ENCODE measurements at regions not wholly inside any gene's neighbourhood (a gene's known extent, or its start where the extent isn't known, plus 50 kb on each side); places are given as distances from the start of the nearest gene placed in this dataset.

DNA sequence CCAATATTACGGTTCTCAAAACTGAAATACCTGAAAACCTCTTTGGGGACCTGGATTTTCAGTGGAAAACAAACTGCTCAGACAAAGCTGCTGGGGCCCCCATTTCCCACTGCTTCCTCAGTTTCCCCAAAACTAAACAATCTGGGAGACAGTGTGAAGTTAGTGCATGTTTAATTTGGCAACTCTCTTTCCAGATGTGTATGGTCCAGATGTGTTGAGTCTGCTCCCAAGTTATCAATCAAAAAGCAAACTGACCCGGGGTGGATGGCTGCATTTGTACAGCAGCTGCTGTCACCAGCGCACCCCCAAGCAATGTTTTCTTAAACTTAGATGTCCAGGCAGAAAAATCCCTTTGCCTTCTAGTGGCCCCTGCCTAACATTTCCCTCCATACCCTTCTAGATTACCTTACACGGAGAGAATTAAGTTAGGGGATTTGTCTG lies 136.9 kb downstream of the COPS8 start:
- TF ChIP-seq CTCF (IDR thresholded peaks at IDR 0.05) = no peak
- no peaks in the 10 kb centered on the region for H3K36me3 ChIP-seq (ENCODE audit: control insufficient read depth, insufficient read depth, low read length)
- H3K4me1 ChIP-seq = no peaks in the 10 kb centered on the region
- no peak overlapping the region for H2AFZ ChIP-seq
- no peak overlapping the region for H3K9ac ChIP-seq
- H3K79me2 ChIP-seq = no peaks in the 10 kb centered on the region
- H3K4me2 ChIP-seq (ENCODE audit: low read length) = no peak overlapping the region
- no peak overlapping the region for H3K4me3 ChIP-seq (ENCODE audit: low read depth, low read length)
- H3K9me3 ChIP-seq (ENCODE audit: control insufficient read depth, low read length) = no peaks in the 10 kb centered on the region
- no peak overlapping the region for H3K27ac ChIP-seq
- H3K27me3 ChIP-seq (ENCODE audit: control insufficient read depth, insufficient read depth, low read length) = no peaks in the 10 kb centered on the region

DNA sequence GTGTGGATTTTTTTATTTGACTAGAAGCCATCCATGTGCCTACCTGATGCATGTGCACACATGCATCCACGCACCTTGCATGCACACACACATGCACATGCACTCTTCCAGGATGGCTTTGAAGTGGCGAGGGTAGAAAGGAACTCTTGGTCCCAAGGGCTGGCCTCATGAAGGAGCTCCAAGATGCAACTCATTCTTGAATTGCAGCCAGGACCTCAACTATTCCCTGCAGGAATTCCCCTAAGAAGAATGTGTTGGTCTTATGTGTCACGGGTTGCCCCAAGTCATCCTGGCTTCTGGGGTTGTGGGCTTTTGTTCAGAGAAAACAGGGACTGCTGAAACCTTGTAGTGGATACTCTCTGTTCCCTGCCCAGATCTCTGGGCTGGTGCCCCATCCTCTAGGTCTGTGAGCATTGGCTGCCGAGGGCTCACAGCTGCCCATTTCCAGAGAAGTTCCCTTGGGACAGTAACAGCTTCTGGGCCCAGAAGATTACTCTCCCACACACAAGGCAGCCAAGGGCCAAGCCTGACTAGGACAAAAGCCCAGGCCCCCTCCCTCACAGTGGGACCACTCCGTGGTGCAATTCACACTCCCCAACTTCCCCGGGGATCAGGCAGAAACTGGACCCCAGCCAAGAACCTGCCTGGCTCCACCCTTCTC lies 137.6 kb downstream of the COPS8 start:
- Histone ChIP-seq H3K79me2 (no peaks in the 10 kb centered on the region), H3K36me3 (ENCODE audit: control insufficient read depth, insufficient read depth, low read length) (no peaks in the 10 kb centered on the region), H2AFZ (no peak overlapping the region), H3K9ac (no peak overlapping the region), H3K27ac (no peak overlapping the region), H3K27me3 (ENCODE audit: control insufficient read depth, insufficient read depth, low read length) (no peaks in the 10 kb centered on the region), H3K9me3 (ENCODE audit: control insufficient read depth, low read length) (no peaks in the 10 kb centered on the region), H3K4me2 (ENCODE audit: low read length) (no peak overlapping the region), H3K4me1 (no peaks in the 10 kb centered on the region), H3K4me3 (ENCODE audit: low read depth, low read length) (no peak overlapping the region)
- no peak for TF ChIP-seq CTCF (IDR thresholded peaks at IDR 0.05)

- no peak overlapping the region for H3K4me2 ChIP-seq (ENCODE audit: low read length)
- H3K36me3 ChIP-seq (ENCODE audit: control insufficient read depth, insufficient read depth, low read length) = no peaks in the 10 kb centered on the region
- H3K27me3 ChIP-seq (ENCODE audit: control insufficient read depth, insufficient read depth, low read length) = no peaks in the 10 kb centered on the region
- no peaks in the 10 kb centered on the region for H3K4me1 ChIP-seq
- H3K79me2 ChIP-seq = no peaks in the 10 kb centered on the region
- H3K4me3 ChIP-seq (ENCODE audit: low read depth, low read length) = no peak overlapping the region
- H3K27ac ChIP-seq = no peak overlapping the region
- no peak overlapping the region for H2AFZ ChIP-seq
- TF ChIP-seq CTCF (IDR thresholded peaks at IDR 0.05) = no peak
- H3K9ac ChIP-seq = no peak overlapping the region
- H3K9me3 ChIP-seq (ENCODE audit: control insufficient read depth, low read length) = no peaks in the 10 kb centered on the region
Measured at GRCh38 chr2:237227190-237227589, 141.5 kb downstream of the COPS8 start.

GRCh38 chr2:237227592-237228280 lies 142.0 kb downstream of the COPS8 start:
- H3K9ac ChIP-seq = no peak overlapping the region
- no peak overlapping the region for H3K27ac ChIP-seq
- H3K4me1 ChIP-seq = no peaks in the 10 kb centered on the region
- no peaks in the 10 kb centered on the region for H3K9me3 ChIP-seq (ENCODE audit: control insufficient read depth, low read length)
- H3K27me3 ChIP-seq (ENCODE audit: control insufficient read depth, insufficient read depth, low read length) = no peaks in the 10 kb centered on the region
- no peak overlapping the region for H3K4me3 ChIP-seq (ENCODE audit: low read depth, low read length)
- H2AFZ ChIP-seq = no peak overlapping the region
- no peaks in the 10 kb centered on the region for H3K79me2 ChIP-seq
- no peaks in the 10 kb centered on the region for H3K36me3 ChIP-seq (ENCODE audit: control insufficient read depth, insufficient read depth, low read length)
- no peak overlapping the region for H3K4me2 ChIP-seq (ENCODE audit: low read length)
- no peak for TF ChIP-seq CTCF (IDR thresholded peaks at IDR 0.05)

DNA sequence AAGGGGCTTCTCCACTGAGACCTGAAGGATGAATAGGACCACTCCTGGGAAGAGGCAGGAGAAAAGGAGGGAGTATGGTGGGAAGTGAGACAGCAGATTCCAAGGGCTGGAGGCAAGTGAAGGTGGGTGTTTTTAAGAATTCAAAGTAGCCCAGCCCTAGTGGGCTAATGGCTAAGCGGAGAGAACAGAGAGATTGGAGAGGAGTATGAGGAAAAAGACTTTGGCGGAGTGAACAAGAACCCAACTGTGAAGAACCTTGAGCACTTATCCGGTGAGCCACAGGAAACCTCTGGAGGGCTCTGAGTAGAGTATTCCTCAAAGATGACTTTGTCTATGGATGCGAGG lies 142.6 kb downstream of the COPS8 start:
- Histone ChIP-seq H3K79me2 (no peaks in the 10 kb centered on the region), H3K4me1 (no peaks in the 10 kb centered on the region), H3K4me3 (ENCODE audit: low read depth, low read length) (no peak overlapping the region), H3K4me2 (ENCODE audit: low read length) (no peak overlapping the region), H2AFZ (no peak overlapping the region), H3K27me3 (ENCODE audit: control insufficient read depth, insufficient read depth, low read length) (no peaks in the 10 kb centered on the region), H3K9me3 (ENCODE audit: control insufficient read depth, low read length) (no peaks in the 10 kb centered on the region), H3K27ac (no peak overlapping the region), H3K36me3 (ENCODE audit: control insufficient read depth, insufficient read depth, low read length) (no peaks in the 10 kb centered on the region), H3K9ac (no peak overlapping the region)
- TF ChIP-seq CTCF (IDR thresholded peaks at IDR 0.05) = no peak
